ENCODE measurements at regions not wholly inside any gene's neighbourhood (a gene's known extent, or its start where the extent isn't known, plus 50 kb on each side); places are given as distances from the start of the nearest gene placed in this dataset.

- no peak for DNase-seq (ENCODE audit: low read depth, low spot score)
These were observed 52.2 kb upstream of the CD83 start for GRCh38 chr6:14065350-14065749.

GRCh38 chr6:14066782-14067406 is 50.7 kb upstream of the CD83 start:
- Mint-ChIP-seq H3K9me3 (peaks cover 4% of the 10 kb centered on the region), H3K4me3 (no peak overlapping the region), H3K27me3 (ENCODE audit: low read depth) (peaks cover 10% of the 10 kb centered on the region), H3K4me1 (no peaks in the 10 kb centered on the region), H3K36me3 (ENCODE audit: low read depth) (no peaks in the 10 kb centered on the region), H3K27ac (ENCODE audit: unreplicated experiment) (no peak overlapping the region)
- DNase-seq (ENCODE audit: low read depth, low spot score): no peak
- TF ChIP-seq CTCF (conservative IDR thresholded peaks at IDR 0.05): peak; percentile 82

More at GRCh38 chr6:14065350-14065749, 52.2 kb upstream of the CD83 start:
- no peak for TF ChIP-seq CTCF (conservative IDR thresholded peaks at IDR 0.05)
- H3K27me3 Mint-ChIP-seq (ENCODE audit: low read depth): peaks cover 13% of the 10 kb centered on the region
- no peaks in the 10 kb centered on the region for H3K4me1 Mint-ChIP-seq
- H3K9me3 Mint-ChIP-seq: peaks cover 6% of the 10 kb centered on the region
- no peak overlapping the region for H3K4me3 Mint-ChIP-seq
- no peaks in the 10 kb centered on the region for H3K36me3 Mint-ChIP-seq (ENCODE audit: low read depth)
- no peak overlapping the region for H3K27ac Mint-ChIP-seq (ENCODE audit: unreplicated experiment)

GRCh38 chr6:14067656-14068055 is 49.9 kb upstream of the CD83 start:
- H3K4me1 Mint-ChIP-seq: no peaks in the 10 kb centered on the region
- no peaks in the 10 kb centered on the region for H3K9me3 Mint-ChIP-seq
- H3K36me3 Mint-ChIP-seq (ENCODE audit: low read depth): no peaks in the 10 kb centered on the region
- H3K27me3 Mint-ChIP-seq (ENCODE audit: low read depth): peaks cover 10% of the 10 kb centered on the region
- TF ChIP-seq CTCF (conservative IDR thresholded peaks at IDR 0.05): no peak
- no peak for DNase-seq (ENCODE audit: low read depth, low spot score)
- H3K27ac Mint-ChIP-seq (ENCODE audit: unreplicated experiment): no peak overlapping the region
- H3K4me3 Mint-ChIP-seq: no peak overlapping the region
